HEK293T (cell line): ENCODE measurements at regions not wholly inside any gene's neighbourhood (a gene's known extent, or its start where the extent isn't known, plus 50 kb on each side); places are given as distances from the start of the nearest gene placed in this dataset.

Experiments used
- BHLHE40 ChIP-seq: fragments of 450-650 bp; IDR thresholded peaks from 2 replicates; pipeline ENCODE4 v1.6.1; 2016; ENCODE audit warnings: mild to moderate bottlenecking, moderate library complexity, borderline replicate concordance
- CTBP1 ChIP-seq: fragments of 450-650 bp; IDR thresholded peaks from 2 replicates; pipeline ENCODE4 v1.6.1; 2016; ENCODE audit warnings: borderline replicate concordance
- ELF4 ChIP-seq: fragments of 450-650 bp; IDR thresholded peaks from 2 replicates; pipeline ENCODE4 v1.6.1; 2017; ENCODE audit warnings: antibody characterized with exemption
- L3MBTL2 ChIP-seq: fragments of 450-650 bp; conservative IDR thresholded peaks from 2 replicates; pipeline ENCODE4 v1.6.1; 2016; ENCODE audit warnings: mild to moderate bottlenecking
- NFRKB ChIP-seq: fragments of 450-650 bp; IDR thresholded peaks from 2 replicates; pipeline ENCODE4 v1.6.1; 2016; ENCODE audit warnings: mild to moderate bottlenecking, moderate library complexity
- PKNOX1 ChIP-seq: fragments of 450-650 bp; IDR thresholded peaks from 2 replicates; pipeline ENCODE4 v1.6.1; 2016
- SP1 ChIP-seq: fragments of 450-650 bp; IDR thresholded peaks from 2 replicates; pipeline ENCODE4 v1.6.1; 2017

- TF ChIP-seq SP1 (no peak), CTBP1 (no peak), L3MBTL2 (no peak), NFRKB (no peak), PKNOX1 (no peak), ELF4 (no peak), BHLHE40 (no peak)
Observed at GRCh38 chr7:14073988-14074387, 84.5 kb upstream of the ETV1 start.
